Endothelial cell of umbilical vein (primary cell): ENCODE measurements at regions not wholly inside any gene's neighbourhood (a gene's known extent, or its start where the extent isn't known, plus 50 kb on each side); places are given as distances from the start of the nearest gene placed in this dataset.

Source experiments
- BruUV-seq: library from RNA; stranded (reverse); fragments of 400-500 nt; replicated peaks from 2 replicates; lab custom pipeline; 2021; lab: Mats Ljungman, UMichigan
- CTCF ChIA-PET: fragments of 300-600, 350-600 bp; sonication (Branson Sonifier 250); formaldehyde crosslinking; loops from one replicate; lab custom pipeline; 2021; ENCODE audit warnings: antibody characterized with exemption, inconsistent platforms; lab: Charles Lee
- POLR2A ChIA-PET: fragments of 300-600, 350-600 bp; sonication (Branson Sonifier 250); formaldehyde crosslinking; loops from one replicate; lab custom pipeline; 2021; ENCODE audit warnings: antibody characterized with exemption, inconsistent platforms; lab: Charles Lee
- DNase-seq: peaks from one replicate; pipeline ENCODE4 v3.0.0-alpha.2; 2011; ENCODE audit warnings: low read depth, low spot score
- FAIRE-seq: peaks from 2 replicates; lab custom pipeline; 2011; peaks lifted over from hg19 to GRCh38; lab: Jason Lieb, UNC
- H2AFZ ChIP-seq: 2 replicates; pipeline ENCODE4 v1.6.0; 2012; ENCODE audit warnings: low read depth, low read length, control low read depth, inconsistent platforms
- H3K27ac ChIP-seq: 2 replicates; pipeline ENCODE4 v1.5.1; 2011; ENCODE audit warnings: low read depth, mild to moderate bottlenecking, control low read depth, low read length, moderate library complexity; ENCODE audit not compliant: insufficient read depth
- H3K27me3 ChIP-seq, 2 experiments: 2 replicates each; pipeline versions ENCODE4 v1.6.0 to v1.6.1; 2011; ENCODE audit warnings: low read length in 2 of 2, mixed read lengths in 1 of 2; ENCODE audit not compliant: control insufficient read depth in 2 of 2, insufficient read depth in 2 of 2
- H3K36me3 ChIP-seq, 2 experiments: 2 replicates in 1 of 2; 3 replicates in 1 of 2; pipeline ENCODE4 v1.5.1; 2011; ENCODE audit warnings: low read length in 2 of 2, mild to moderate bottlenecking in 1 of 2, moderate library complexity in 1 of 2; ENCODE audit not compliant: control insufficient read depth in 2 of 2, insufficient read depth in 2 of 2; ENCODE audit errors: extremely low read depth in 1 of 2
- H3K4me1 ChIP-seq: 3 replicates; pipeline ENCODE4 v1.5.1; 2011; ENCODE audit warnings: mild to moderate bottlenecking, low read length; ENCODE audit not compliant: control insufficient read depth, insufficient read depth; ENCODE audit errors: extremely low read depth
- H3K4me2 ChIP-seq: 2 replicates; pipeline ENCODE4 v1.6.1; 2011; ENCODE audit warnings: low read length, control low read depth, mixed read lengths; ENCODE audit not compliant: insufficient read depth
- H3K4me3 ChIP-seq, 3 experiments: fragments of 200-600 bp in 1 of 3; sonication (generic), shearing (Covaris generic) in 1 of 3; replicated peaks in 1 of 3; 2 replicates each; pipeline ENCODE4 v1.5.1; 2011 to 2016; ENCODE audit warnings: control low read depth in 3 of 3, low read length in 3 of 3, mild to moderate bottlenecking in 2 of 3, inconsistent platforms in 1 of 3, low read depth in 1 of 3, moderate library complexity in 1 of 3; ENCODE audit not compliant: insufficient read depth in 1 of 3
- H3K79me2 ChIP-seq: 2 replicates; pipeline ENCODE4 v1.6.0; 2012; ENCODE audit warnings: low read length, inconsistent platforms; ENCODE audit not compliant: control insufficient read depth, insufficient read depth
- H3K9ac ChIP-seq: replicated peaks from 2 replicates; pipeline ENCODE3; 2011; ENCODE audit warnings: low read length, control low read depth; ENCODE audit not compliant: insufficient read depth; ENCODE audit errors: extremely low read depth
- H3K9me1 ChIP-seq: replicated peaks from 3 replicates; pipeline ENCODE4 v1.6.0; 2011; ENCODE audit warnings: mild to moderate bottlenecking, low read length; ENCODE audit not compliant: control insufficient read depth, insufficient read depth; ENCODE audit errors: extremely low read depth
- H3K9me3 ChIP-seq: replicated peaks from 2 replicates; pipeline ENCODE4 v1.5.1; 2012; ENCODE audit warnings: low read length, inconsistent platforms; ENCODE audit not compliant: control insufficient read depth, insufficient read depth
- H4K20me1 ChIP-seq: replicated peaks from 2 replicates; pipeline ENCODE3; 2011; ENCODE audit warnings: mild to moderate bottlenecking, low read length; ENCODE audit not compliant: control insufficient read depth, insufficient read depth; ENCODE audit errors: extremely low read depth
- CTCF ChIP-seq, 2 donors: IDR thresholded peaks; 1 replicate in 1 of 2; 2 replicates in 1 of 2; pipeline ENCODE4 v1.5.1; 2011; ENCODE audit warnings: low read length in 2 of 2, mild to moderate bottlenecking in 2 of 2, moderate library complexity in 2 of 2, control low read depth in 1 of 2, inconsistent platforms in 1 of 2, low read depth in 1 of 2; ENCODE audit not compliant: insufficient read depth in 1 of 2; ENCODE audit errors: extremely low read depth in 1 of 2
- EZH2 ChIP-seq: IDR thresholded peaks from 2 replicates; pipeline ENCODE4 v1.6.1; 2012; ENCODE audit warnings: borderline replicate concordance, low read depth, mild to moderate bottlenecking, moderate library complexity, low read length, inconsistent platforms; ENCODE audit not compliant: severe bottlenecking
- FOS ChIP-seq: IDR thresholded peaks from 2 replicates; pipeline ENCODE4 v1.6.1; 2011; ENCODE audit warnings: mild to moderate bottlenecking, low read length, moderate library complexity, borderline replicate concordance; ENCODE audit not compliant: insufficient read depth
- GATA2 ChIP-seq: IDR thresholded peaks from 2 replicates; pipeline ENCODE4 v1.7.0; 2011; ENCODE audit warnings: low read depth, mild to moderate bottlenecking, moderate library complexity, mixed read lengths, low read length; ENCODE audit not compliant: insufficient read length, insufficient read depth
- JUN ChIP-seq: IDR thresholded peaks from 2 replicates; pipeline ENCODE4 v1.6.1; 2011; ENCODE audit warnings: borderline replicate concordance, low read depth; ENCODE audit not compliant: insufficient read length, insufficient read depth
- MAX ChIP-seq: IDR thresholded peaks from 2 replicates; pipeline ENCODE4 v1.6.1; 2011; ENCODE audit not compliant: insufficient read depth, insufficient read length
- MYC ChIP-seq: IDR thresholded peaks from one replicate; pipeline ENCODE4 v1.6.1; 2011; ENCODE audit warnings: mild to moderate bottlenecking, low read depth, low read length
- POLR2A ChIP-seq: IDR thresholded peaks from 2 replicates; pipeline ENCODE4 v1.6.1; 2012; ENCODE audit warnings: low read depth, mild to moderate bottlenecking, control low read depth, low read length
- POLR2AphosphoS5 ChIP-seq: IDR thresholded peaks from 2 replicates; pipeline ENCODE4 v1.6.1; 2012; ENCODE audit warnings: low read depth, mild to moderate bottlenecking, control low read depth, low read length, moderate library complexity; ENCODE audit not compliant: insufficient read depth
- dilution Hi-C: fragments of 300-500 bp; cut with MboI; formaldehyde crosslinking; loops from one replicate; pipeline ENCODE4 v1.15.0; 2019; ENCODE audit warnings: low sequenced_read_pairs; ENCODE audit not compliant: extremely low pct_ligation_motif_present
- intact Hi-C: fragments of 100-400 bp; cut with micrococcal nuclease; formaldehyde crosslinking; loops from one replicate; pipeline ENCODE4 v1.10.0; 2022

- Histone ChIP-seq H3K9me1 (no peaks in the 10 kb centered on the region), H3K79me2 (no peaks in the 10 kb centered on the region), H4K20me1 (no peaks in the 10 kb centered on the region), H2AFZ (no peak overlapping the region), H3K4me2 (no peak overlapping the region), H3K9ac (no peak overlapping the region), H3K4me1 (no peaks in the 10 kb centered on the region), H3K4me3 (no peak overlapping the region), H3K36me3 (no peaks in the 10 kb centered on the region), H3K9me3 (no peaks in the 10 kb centered on the region), H3K27ac (no peak overlapping the region), H3K27me3 (no peaks in the 10 kb centered on the region)
- intact Hi-C loops = no loop called here
- FAIRE-seq (no peak), DNase-seq (no peak)
- CTCF ChIA-PET = no interaction called here
- BruUV-seq = no TSS peak
- dilution Hi-C loops = no loop called here
- POLR2A ChIA-PET = no interaction called here
- TF ChIP-seq CTCF (IDR thresholded peaks at IDR 0.05; ENCODE audit: extremely low read depth in 1 of 2, insufficient read depth in 1 of 2, low read depth in 1 of 2, low read length in 2 of 2) = no peak
- TF ChIP-seq JUN = no peak
- TF ChIP-seq MYC = no peak
These were observed 241.8 kb downstream of the TTLL7 start for GRCh38 chr1:83756984-83757717.

GRCh38 chr1:83751602-83752001 lies 247.3 kb downstream of the TTLL7 start:
- Histone ChIP-seq H4K20me1 (no peaks in the 10 kb centered on the region), H3K4me2 (no peak overlapping the region), H2AFZ (no peak overlapping the region), H3K4me1 (no peaks in the 10 kb centered on the region), H3K9me1 (no peaks in the 10 kb centered on the region), H3K4me3 (no peak overlapping the region), H3K36me3 (no peaks in the 10 kb centered on the region), H3K9me3 (no peaks in the 10 kb centered on the region), H3K79me2 (no peaks in the 10 kb centered on the region), H3K9ac (no peak overlapping the region), H3K27me3 (no peaks in the 10 kb centered on the region), H3K27ac (no peak overlapping the region)
- no TSS peak for BruUV-seq
- CTCF ChIA-PET = no interaction called here
- TF ChIP-seq POLR2A (no peak), FOS (no peak), POLR2AphosphoS5 (no peak), GATA2 (no peak), MAX (no peak), CTCF (IDR thresholded peaks at IDR 0.05; ENCODE audit: extremely low read depth in 1 of 2, insufficient read depth in 1 of 2, low read depth in 1 of 2, low read length in 2 of 2) (no peak), JUN (no peak), EZH2 (no peak), MYC (no peak)
- DNase-seq = no peak
- dilution Hi-C loops = no loop called here
- POLR2A ChIA-PET = no interaction called here
- intact Hi-C loops = no loop called here
- no peak for FAIRE-seq
